Endothelial cell of umbilical vein (primary cell): ENCODE measurements at regions not wholly inside any gene's neighbourhood (a gene's known extent, or its start where the extent isn't known, plus 50 kb on each side); places are given as distances from the start of the nearest gene placed in this dataset.
"Not testable (repeated sequence)": the region's sequence is repeated elsewhere in the genome, so short reads cannot be mapped to it uniquely, and the experiment has no call there.

ENCODE experiments used
- BruUV-seq: library from RNA; stranded (reverse); fragments of 400-500 nt; replicated peaks from 2 replicates; lab custom pipeline; 2021; lab: Mats Ljungman, UMichigan
- CTCF ChIA-PET: fragments of 300-600, 350-600 bp; sonication (Branson Sonifier 250); formaldehyde crosslinking; loops from one replicate; lab custom pipeline; 2021; ENCODE audit warnings: antibody characterized with exemption, inconsistent platforms; lab: Charles Lee
- POLR2A ChIA-PET: fragments of 300-600, 350-600 bp; sonication (Branson Sonifier 250); formaldehyde crosslinking; loops from one replicate; lab custom pipeline; 2021; ENCODE audit warnings: antibody characterized with exemption, inconsistent platforms; lab: Charles Lee
- DNase-seq: peaks from one replicate; pipeline ENCODE4 v3.0.0-alpha.2; 2011; ENCODE audit warnings: low read depth, low spot score
- FAIRE-seq: peaks from 2 replicates; lab custom pipeline; 2011; peaks lifted over from hg19 to GRCh38; lab: Jason Lieb, UNC
- H2AFZ ChIP-seq: 2 replicates; pipeline ENCODE4 v1.6.0; 2012; ENCODE audit warnings: low read depth, low read length, control low read depth, inconsistent platforms
- H3K27ac ChIP-seq: 2 replicates; pipeline ENCODE4 v1.5.1; 2011; ENCODE audit warnings: low read depth, mild to moderate bottlenecking, control low read depth, low read length, moderate library complexity; ENCODE audit not compliant: insufficient read depth
- H3K27me3 ChIP-seq, 2 experiments: 2 replicates each; pipeline versions ENCODE4 v1.6.0 to v1.6.1; 2011; ENCODE audit warnings: low read length in 2 of 2, mixed read lengths in 1 of 2; ENCODE audit not compliant: control insufficient read depth in 2 of 2, insufficient read depth in 2 of 2
- H3K36me3 ChIP-seq, 2 experiments: 2 replicates in 1 of 2; 3 replicates in 1 of 2; pipeline ENCODE4 v1.5.1; 2011; ENCODE audit warnings: low read length in 2 of 2, mild to moderate bottlenecking in 1 of 2, moderate library complexity in 1 of 2; ENCODE audit not compliant: control insufficient read depth in 2 of 2, insufficient read depth in 2 of 2; ENCODE audit errors: extremely low read depth in 1 of 2
- H3K4me1 ChIP-seq: 3 replicates; pipeline ENCODE4 v1.5.1; 2011; ENCODE audit warnings: mild to moderate bottlenecking, low read length; ENCODE audit not compliant: control insufficient read depth, insufficient read depth; ENCODE audit errors: extremely low read depth
- H3K4me2 ChIP-seq: 2 replicates; pipeline ENCODE4 v1.6.1; 2011; ENCODE audit warnings: low read length, control low read depth, mixed read lengths; ENCODE audit not compliant: insufficient read depth
- H3K4me3 ChIP-seq, 3 experiments: fragments of 200-600 bp in 1 of 3; sonication (generic), shearing (Covaris generic) in 1 of 3; replicated peaks in 1 of 3; 2 replicates each; pipeline ENCODE4 v1.5.1; 2011 to 2016; ENCODE audit warnings: control low read depth in 3 of 3, low read length in 3 of 3, mild to moderate bottlenecking in 2 of 3, inconsistent platforms in 1 of 3, low read depth in 1 of 3, moderate library complexity in 1 of 3; ENCODE audit not compliant: insufficient read depth in 1 of 3
- H3K79me2 ChIP-seq: 2 replicates; pipeline ENCODE4 v1.6.0; 2012; ENCODE audit warnings: low read length, inconsistent platforms; ENCODE audit not compliant: control insufficient read depth, insufficient read depth
- H3K9ac ChIP-seq: replicated peaks from 2 replicates; pipeline ENCODE3; 2011; ENCODE audit warnings: low read length, control low read depth; ENCODE audit not compliant: insufficient read depth; ENCODE audit errors: extremely low read depth
- H3K9me1 ChIP-seq: replicated peaks from 3 replicates; pipeline ENCODE4 v1.6.0; 2011; ENCODE audit warnings: mild to moderate bottlenecking, low read length; ENCODE audit not compliant: control insufficient read depth, insufficient read depth; ENCODE audit errors: extremely low read depth
- H3K9me3 ChIP-seq: replicated peaks from 2 replicates; pipeline ENCODE4 v1.5.1; 2012; ENCODE audit warnings: low read length, inconsistent platforms; ENCODE audit not compliant: control insufficient read depth, insufficient read depth
- H4K20me1 ChIP-seq: replicated peaks from 2 replicates; pipeline ENCODE3; 2011; ENCODE audit warnings: mild to moderate bottlenecking, low read length; ENCODE audit not compliant: control insufficient read depth, insufficient read depth; ENCODE audit errors: extremely low read depth
- dilution Hi-C: fragments of 300-500 bp; cut with MboI; formaldehyde crosslinking; loops from one replicate; pipeline ENCODE4 v1.15.0; 2019; ENCODE audit warnings: low sequenced_read_pairs; ENCODE audit not compliant: extremely low pct_ligation_motif_present
- intact Hi-C: fragments of 100-400 bp; cut with micrococcal nuclease; formaldehyde crosslinking; loops from one replicate; pipeline ENCODE4 v1.10.0; 2022

DNA sequence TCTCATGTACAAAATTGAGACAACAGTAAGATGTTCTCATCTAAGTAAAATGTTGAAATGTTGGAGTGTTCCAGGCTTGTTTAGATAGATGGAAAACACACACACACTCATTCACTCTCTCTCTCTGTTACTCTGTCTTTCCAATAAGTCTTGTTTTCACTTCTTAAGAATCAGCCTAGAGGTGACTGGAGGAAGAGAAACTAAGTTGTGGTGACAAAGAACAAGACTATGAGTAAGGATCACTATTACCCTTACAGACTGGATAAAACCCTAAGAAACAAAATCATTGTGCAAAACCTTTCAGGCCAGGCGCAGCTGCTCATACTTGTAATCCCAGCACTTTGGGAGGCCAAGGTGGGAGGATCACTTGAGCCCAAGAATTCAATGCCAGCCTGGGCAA lies 107.5 kb downstream of the FAM72B start:
- H3K27me3 ChIP-seq, H3K9me1 ChIP-seq, FAIRE-seq, dilution Hi-C loops, DNase-seq, H3K36me3 ChIP-seq, H3K27ac ChIP-seq, H3K79me2 ChIP-seq, H3K4me3 ChIP-seq, H4K20me1 ChIP-seq, H3K4me1 ChIP-seq, H3K4me2 ChIP-seq, intact Hi-C loops, BruUV-seq, POLR2A ChIA-PET, H3K9ac ChIP-seq, H3K9me3 ChIP-seq, CTCF ChIA-PET, H2AFZ ChIP-seq: not testable (repeated sequence)

DNA sequence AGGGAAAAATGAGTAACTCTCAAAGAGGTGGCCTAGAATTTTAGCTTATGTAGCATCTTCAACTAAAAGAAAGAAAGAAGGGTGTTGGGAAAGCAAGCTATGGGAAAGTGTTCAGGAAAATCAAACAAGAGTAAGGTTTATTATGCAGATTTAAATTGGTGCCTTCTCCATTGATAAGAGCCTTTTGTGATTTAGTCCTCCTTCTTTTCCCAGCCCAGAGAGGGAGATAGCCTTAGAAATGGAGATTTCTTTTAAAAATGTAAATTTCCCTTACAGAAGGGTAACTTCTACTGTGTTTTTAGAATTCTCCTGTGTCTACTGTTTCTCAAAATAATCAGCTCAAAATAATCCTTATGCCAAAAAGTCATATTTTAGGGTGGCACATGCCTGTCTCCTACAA lies 104.5 kb downstream of the FAM72B start:
- DNase-seq, H3K27ac ChIP-seq, H3K4me1 ChIP-seq, FAIRE-seq, H3K4me2 ChIP-seq, H2AFZ ChIP-seq, POLR2A ChIA-PET, dilution Hi-C loops, H3K36me3 ChIP-seq, H3K4me3 ChIP-seq, H3K27me3 ChIP-seq, intact Hi-C loops, H4K20me1 ChIP-seq, H3K9me3 ChIP-seq, H3K9ac ChIP-seq, H3K79me2 ChIP-seq, BruUV-seq, H3K9me1 ChIP-seq, CTCF ChIA-PET: not testable (repeated sequence)

DNA sequence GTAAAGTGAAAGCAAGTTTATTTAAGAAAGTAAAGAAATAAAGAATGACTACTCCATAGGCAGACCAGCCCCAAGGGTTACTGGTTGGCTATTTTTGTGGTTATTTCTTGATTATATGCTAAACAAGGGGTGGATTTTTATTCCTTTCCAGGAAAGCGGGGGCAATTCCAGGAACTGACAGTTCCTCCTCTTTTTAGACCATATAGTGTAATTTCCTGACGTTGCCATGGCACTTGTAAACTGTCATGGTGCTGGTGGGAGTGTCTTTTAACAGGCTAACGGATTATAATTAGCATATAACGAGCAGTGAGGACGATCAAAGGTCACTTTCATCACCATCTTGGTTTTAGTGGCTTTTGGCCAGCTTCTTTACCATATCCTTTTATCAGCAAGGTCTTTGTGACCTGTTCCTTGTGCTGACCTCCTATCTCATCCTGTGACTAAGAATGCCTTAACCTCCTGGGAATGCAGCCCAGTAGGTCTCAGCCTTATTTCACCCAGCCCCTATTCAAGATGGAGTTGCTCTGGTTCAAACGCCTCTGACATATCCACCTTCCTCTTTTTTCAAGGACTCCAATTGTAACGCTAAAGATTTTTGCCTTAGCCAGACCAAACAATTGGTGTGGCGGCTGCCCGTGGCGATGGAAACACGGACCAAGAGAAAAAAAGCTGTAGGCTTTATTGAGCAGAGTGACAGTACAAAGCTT lies 103.8 kb downstream of the FAM72B start:
- dilution Hi-C loops, FAIRE-seq, H2AFZ ChIP-seq, H4K20me1 ChIP-seq, H3K9me1 ChIP-seq, H3K27me3 ChIP-seq, H3K27ac ChIP-seq, CTCF ChIA-PET, intact Hi-C loops, POLR2A ChIA-PET, H3K4me2 ChIP-seq, H3K36me3 ChIP-seq, BruUV-seq, H3K9ac ChIP-seq, H3K4me1 ChIP-seq, H3K4me3 ChIP-seq, H3K79me2 ChIP-seq, H3K9me3 ChIP-seq: not testable (repeated sequence)
- peak; percentile 12 for DNase-seq

DNA sequence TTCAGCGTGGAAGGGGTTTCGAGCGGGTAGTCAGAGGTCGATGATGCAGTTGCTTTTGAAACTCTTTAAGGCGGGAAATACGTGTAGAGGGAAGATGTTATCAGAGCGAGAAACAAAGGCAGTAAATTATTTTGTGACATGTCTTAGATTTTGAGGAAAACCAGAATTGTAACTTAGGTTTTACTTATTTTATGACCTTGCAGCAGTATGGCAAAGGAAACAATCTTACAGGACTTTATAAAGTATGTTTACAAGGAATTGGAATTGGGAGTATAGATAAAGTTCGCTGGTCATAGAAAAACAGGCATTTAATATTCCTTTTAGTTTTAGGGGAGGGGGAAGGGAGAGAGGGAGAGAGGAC lies 103.3 kb downstream of the FAM72B start:
- not testable (repeated sequence) for H4K20me1 ChIP-seq, H2AFZ ChIP-seq

More for the DNA sequence above, 103.3 kb downstream of the FAM72B start:
- dilution Hi-C loops, intact Hi-C loops, H3K36me3 ChIP-seq, H3K27ac ChIP-seq, POLR2A ChIA-PET, FAIRE-seq, H3K4me2 ChIP-seq, H3K9me1 ChIP-seq, CTCF ChIA-PET, H3K27me3 ChIP-seq, H3K4me3 ChIP-seq, H3K9me3 ChIP-seq, H3K79me2 ChIP-seq, BruUV-seq, H3K9ac ChIP-seq, H3K4me1 ChIP-seq: not testable (repeated sequence)
- peak; percentile 1 for DNase-seq
